G401.6 (cell line): ENCODE measurements at regions not wholly inside any gene's neighbourhood (a gene's known extent, or its start where the extent isn't known, plus 50 kb on each side); places are given as distances from the start of the nearest gene placed in this dataset.

Experiments used
- FAIRE-seq: peaks from 2 replicates; lab custom pipeline; 2012; peaks lifted over from hg19 to GRCh38; lab: Jason Lieb, UNC

DNA sequence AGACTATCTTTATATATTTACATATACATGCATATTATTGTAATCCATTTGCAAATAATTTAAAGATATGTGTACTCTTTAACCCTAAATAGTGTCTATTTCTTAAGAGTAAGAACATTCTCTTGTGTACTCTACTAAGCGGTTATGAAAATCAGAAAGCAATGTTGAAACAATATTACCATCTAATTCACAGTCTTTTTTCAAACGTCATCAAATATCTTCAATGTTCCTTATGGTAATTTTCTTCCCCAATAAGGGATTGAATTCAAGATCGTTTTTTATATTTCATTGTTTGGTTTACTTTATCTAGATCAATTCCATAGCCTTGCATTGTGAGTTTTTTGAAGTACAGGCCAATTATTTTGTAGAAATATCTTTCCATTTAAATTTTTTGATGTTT is 1647.4 kb upstream of the PRR20A start:
- peak; percentile 25 for FAIRE-seq

DNA sequence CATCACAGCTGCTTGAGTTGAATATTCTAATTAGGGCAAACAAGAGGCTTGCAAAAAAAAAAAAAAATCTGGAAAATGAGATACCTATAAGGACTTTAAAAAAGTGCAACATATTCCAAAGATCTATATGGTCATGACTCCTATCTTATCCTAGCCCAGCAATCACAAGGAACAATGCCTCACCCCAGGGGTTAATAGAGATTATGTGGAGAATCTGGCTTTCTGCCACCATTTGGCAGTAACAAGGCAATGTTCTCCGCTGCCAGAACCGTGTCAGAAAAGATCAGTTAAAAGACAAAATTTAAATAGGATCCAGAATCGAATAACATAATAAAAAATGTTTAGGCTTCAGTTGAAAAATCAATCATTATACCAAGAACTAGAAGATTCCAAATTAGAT is 1643.2 kb upstream of the PRR20A start:
- FAIRE-seq: no peak

- no peak for FAIRE-seq
These were observed 1640.0 kb upstream of the PRR20A start for GRCh38 chr13:55500694-55501093.

- no peak for FAIRE-seq
These were observed 1624.1 kb upstream of the PRR20A start for GRCh38 chr13:55516610-55517009.

DNA sequence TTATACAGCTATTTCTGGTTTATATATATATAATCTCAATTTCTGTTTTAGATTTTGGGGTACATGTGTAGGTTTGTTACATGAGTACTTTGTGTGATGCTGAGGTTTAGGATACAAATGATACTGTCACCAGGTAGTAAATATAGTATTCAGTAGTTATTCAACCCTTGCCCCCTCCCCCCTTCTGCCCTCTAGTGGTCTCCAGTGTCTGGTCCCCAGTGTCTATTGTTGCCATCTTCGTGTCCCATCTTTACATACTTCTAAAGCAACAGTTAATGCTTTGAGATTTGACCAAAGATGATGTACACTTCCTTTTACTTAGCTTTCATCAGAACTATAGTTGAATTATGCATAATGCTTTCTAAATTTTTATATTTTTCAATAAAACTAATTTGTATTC is 1623.4 kb upstream of the PRR20A start:
- FAIRE-seq: no peak

GRCh38 chr13:55528434-55528833 is 1612.3 kb upstream of the PRR20A start:
- no peak for FAIRE-seq

DNA sequence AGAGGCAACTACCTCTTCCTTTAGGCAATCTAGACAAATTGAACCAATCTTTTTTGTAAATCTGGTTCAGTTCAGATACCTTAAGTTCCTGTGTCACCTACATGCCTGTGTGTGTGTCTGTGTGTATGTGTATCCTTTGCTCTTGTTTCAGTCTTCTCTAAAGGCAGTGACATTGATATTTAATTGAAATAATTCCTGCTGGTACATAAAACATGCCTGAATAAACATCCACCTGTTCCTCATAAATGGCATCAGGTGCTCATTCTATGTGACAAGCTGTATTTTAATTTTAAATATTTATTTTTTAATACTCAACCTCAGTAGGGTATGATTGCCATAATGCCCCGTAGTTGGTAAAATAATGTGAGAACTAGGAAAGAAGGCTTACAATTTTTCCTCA is 1606.4 kb upstream of the PRR20A start:
- FAIRE-seq: no peak

GRCh38 chr13:55538424-55538823 is 1602.3 kb upstream of the PRR20A start:
- FAIRE-seq: no peak

DNA sequence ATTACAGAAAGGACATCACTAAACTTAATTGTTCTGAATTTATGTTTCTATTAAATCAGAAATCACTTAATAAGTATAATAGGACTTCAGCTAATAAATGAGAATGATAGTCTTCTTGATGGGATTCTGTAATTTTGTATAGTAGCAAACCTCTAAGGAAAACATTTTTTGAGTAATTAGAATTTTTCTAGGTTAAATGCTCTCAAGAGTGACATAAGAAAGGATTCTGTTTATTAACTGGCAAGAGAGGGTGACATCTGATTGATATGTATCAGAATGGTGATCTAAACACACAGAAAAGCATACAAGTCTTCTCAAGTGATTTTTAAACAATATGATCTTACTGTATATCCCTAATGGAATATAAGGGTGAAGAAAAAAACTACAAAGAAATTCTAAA is 1597.7 kb upstream of the PRR20A start:
- FAIRE-seq: no peak

- no peak for FAIRE-seq
These were observed 1590.1 kb upstream of the PRR20A start for GRCh38 chr13:55550624-55551023.

- no peak for FAIRE-seq
These were observed 1587.0 kb upstream of the PRR20A start for GRCh38 chr13:55553701-55554100.

DNA sequence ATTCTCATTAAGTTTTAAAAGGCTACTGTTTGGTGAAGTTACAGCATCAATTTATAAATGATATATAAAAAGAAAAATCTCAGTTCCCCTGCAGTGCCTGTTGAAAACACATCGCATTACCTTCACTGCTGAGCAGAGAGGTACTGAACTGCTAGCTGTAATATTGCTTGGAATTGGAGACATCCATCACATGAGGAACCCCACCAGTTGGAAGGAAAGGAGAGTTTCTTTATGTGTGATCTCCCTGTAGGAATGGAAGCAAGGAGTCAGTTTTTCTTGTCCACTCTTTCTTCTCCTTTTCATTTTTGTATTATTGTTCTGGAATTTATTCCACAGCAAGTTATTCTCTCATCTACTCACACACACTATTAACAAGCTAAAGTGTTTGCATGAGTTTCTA is 1586.0 kb upstream of the PRR20A start:
- no peak for FAIRE-seq

DNA sequence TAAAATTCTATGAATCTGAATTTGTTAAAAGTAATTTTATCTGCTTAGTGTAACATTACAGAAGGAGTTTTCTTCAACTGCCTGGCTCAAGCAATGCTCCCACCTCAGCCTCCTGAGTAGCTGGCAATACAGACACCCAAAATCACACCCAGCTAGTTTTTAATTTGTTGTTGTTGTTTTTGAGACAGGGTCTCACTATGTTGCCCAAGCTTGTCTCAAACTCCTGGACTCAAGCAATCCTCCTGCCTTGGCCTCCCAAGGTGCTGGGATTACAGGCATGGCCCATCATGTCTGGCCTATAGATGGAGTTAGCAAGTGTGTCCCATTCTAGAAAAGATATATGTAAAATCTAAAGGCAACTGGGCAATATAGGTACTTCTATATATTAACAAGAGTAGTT is 1580.4 kb upstream of the PRR20A start:
- no peak for FAIRE-seq

- no peak for FAIRE-seq
These were observed 1577.5 kb upstream of the PRR20A start for GRCh38 chr13:55563267-55563666.

DNA sequence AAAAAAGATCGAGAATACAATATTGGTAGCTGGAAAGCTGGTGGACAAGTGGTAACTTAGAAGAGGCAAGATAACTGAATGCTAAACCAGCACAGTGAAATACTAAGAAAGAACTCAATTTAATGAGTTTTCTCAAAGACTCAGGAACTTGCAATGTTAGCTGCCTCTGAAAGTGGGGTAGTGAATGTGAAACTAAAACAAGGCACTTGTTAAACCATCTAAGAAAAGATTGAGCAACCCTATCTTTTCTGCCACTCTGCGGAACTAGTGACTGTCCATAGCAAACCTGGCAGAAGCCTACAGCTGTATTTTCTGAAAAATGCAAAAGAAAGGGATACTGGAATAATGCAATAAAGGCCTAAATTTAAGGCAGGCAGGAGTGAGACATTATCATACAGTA is 1574.4 kb upstream of the PRR20A start:
- FAIRE-seq: no peak

GRCh38 chr13:55566779-55567178 is 1573.9 kb upstream of the PRR20A start:
- FAIRE-seq: no peak

DNA sequence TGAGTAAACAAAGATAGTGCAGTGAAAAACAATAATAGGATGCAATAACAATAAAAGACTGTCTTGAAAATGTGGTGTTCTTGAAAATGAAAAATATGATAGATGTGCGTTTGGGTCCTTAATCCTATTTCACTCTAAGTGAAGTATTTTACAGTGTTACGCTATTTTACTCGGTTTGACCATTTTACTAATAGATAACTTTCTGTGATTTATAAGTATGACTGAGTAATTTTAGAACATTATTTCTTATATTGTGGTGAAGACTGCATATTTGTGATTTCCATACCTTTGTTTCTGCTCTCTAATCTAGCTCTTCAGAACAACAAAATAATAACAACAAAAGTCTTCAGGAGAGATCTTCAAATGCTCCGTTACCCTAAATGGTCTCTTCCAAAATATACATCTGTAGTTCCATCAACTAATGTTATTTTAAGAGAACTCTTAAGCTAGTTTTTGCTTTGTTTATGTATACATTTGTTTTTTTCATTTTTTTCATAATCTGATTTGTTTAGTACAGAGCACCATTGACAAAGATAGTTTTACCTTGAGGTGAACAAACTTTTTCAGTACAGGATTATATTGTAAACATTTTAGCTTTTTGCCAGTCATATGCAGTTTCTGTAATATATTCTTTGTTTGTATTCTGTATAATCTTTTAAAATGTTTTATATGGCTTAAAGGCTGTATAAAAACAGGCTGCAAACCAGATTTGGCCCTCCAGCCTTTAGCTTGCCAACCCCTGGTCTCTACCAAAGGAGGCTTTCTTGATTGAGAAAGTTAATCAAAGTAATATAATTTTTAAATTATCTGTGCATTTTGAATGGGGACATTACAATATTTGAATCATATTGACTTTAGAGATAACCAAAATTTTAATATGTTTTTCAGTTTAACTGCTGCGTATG is 1572.7 kb upstream of the PRR20A start:
- FAIRE-seq: no peak

DNA sequence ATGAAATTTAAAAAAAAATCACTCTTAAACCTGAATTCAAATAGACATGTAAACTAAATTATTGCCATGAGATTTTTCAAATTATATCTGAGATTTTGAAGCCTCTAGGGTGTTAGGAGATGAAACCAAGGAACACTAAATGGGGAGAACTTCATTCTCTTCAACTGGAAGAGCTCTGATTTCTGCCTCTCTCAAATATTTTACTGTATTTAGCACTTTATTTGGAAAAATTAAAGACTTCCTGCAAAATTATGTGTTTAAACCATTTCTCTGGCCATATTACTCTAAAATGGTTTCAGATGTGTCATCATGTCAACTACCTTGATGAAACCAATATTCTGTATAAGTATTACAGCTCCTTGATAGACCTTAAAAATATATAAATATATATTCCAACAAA is 1571.6 kb upstream of the PRR20A start:
- no peak for FAIRE-seq

DNA sequence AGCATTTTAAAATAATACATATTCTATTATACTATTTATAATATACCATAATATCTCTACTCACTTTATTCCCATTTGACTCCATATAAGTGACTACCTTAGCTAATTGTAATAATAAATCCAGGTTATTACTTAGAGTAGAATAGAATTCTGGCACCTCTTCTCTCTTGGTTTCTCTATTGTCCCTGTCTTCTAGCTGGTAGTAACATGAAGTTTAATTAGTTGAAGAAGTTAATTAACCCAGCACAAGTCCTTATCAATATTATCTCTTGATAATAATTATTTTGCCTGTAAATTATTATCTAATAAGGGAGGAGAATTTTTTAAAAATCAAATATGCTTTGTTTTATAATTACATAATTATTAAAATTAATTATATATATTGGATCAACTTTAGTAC is 1571.2 kb upstream of the PRR20A start:
- no peak for FAIRE-seq

GRCh38 chr13:55570371-55570770 is 1570.3 kb upstream of the PRR20A start:
- FAIRE-seq: no peak

GRCh38 chr13:55571237-55571867 is 1569.4 kb upstream of the PRR20A start:
- no peak for FAIRE-seq

GRCh38 chr13:55572408-55572807 is 1568.3 kb upstream of the PRR20A start:
- FAIRE-seq: no peak

DNA sequence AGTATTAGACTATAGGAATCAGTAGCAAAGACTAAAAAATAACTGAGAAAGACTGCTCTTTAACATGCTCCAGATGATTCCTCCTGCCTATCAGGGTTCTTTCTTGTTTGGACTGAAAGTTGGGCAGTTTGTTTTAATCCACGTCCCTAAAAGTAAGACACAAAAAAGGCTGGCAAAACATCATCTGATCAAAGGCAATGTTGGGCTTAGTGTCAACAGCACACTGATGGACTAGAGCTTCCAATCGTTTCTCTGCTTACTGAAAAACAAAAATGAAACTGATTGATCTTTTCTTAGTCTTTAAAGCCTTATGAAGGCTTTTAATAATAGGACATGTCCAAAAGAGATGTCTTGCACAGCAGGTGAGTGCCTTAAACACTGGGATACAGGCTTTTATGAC is 1567.9 kb upstream of the PRR20A start:
- no peak for FAIRE-seq

DNA sequence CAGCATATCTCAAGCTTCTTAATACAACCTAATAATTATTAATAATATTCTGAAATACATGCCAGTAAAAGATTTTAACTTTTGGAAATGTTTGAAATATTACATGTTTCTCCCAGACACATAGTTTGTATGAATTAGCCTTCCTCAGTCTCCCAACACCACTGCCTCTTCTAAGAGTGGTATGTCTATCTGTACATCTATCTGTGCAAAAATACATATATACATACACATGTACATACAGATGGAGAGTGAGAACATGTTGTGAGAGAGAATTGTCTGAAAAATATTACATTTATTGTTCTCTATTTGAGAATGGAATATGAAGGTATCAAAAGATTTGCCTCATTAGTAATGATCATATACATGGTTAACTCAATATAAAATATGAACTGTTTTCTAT is 1567.2 kb upstream of the PRR20A start:
- no peak for FAIRE-seq
